Neural cell (in vitro differentiated cells): ENCODE measurements at regions not wholly inside any gene's neighbourhood (a gene's known extent, or its start where the extent isn't known, plus 50 kb on each side); places are given as distances from the start of the nearest gene placed in this dataset.

ENCODE experiments used
- H2AFZ ChIP-seq: fragments of 200-600, 300-800 bp; sonication (generic), shearing (Covaris generic); 2 replicates; pipeline ENCODE4 v1.6.0; 2014; ENCODE audit warnings: low read depth, mild to moderate bottlenecking, antibody characterized with exemption, low read length, moderate library complexity
- H3F3A ChIP-seq: fragments of 200-600 bp; shearing (Covaris generic); 2 replicates; pipeline ENCODE4 v1.6.1; 2016; ENCODE audit warnings: mild to moderate bottlenecking, moderate library complexity, mixed read lengths, antibody characterized with exemption, low read length; ENCODE audit not compliant: insufficient read depth, poor library complexity, severe bottlenecking
- H3K27ac ChIP-seq: fragments of 200-600, 300-800 bp; sonication (generic), shearing (Covaris generic); 2 replicates; pipeline ENCODE4 v1.5.1; 2014; ENCODE audit warnings: mild to moderate bottlenecking, low read length, moderate library complexity
- H3K27me3 ChIP-seq: fragments of 300-800, 200-600 bp; sonication (generic), shearing (Covaris generic); 2 replicates; pipeline ENCODE4 v1.6.0; 2014; ENCODE audit warnings: mild to moderate bottlenecking, low read depth, low read length, moderate library complexity; ENCODE audit not compliant: insufficient read depth
- H3K36me3 ChIP-seq: fragments of 300-800, 200-600 bp; sonication (generic), shearing (Covaris generic); 2 replicates; pipeline ENCODE4 v1.5.1; 2014; ENCODE audit warnings: mild to moderate bottlenecking, antibody characterized with exemption, low read length, moderate library complexity; ENCODE audit not compliant: insufficient read depth
- H3K4me2 ChIP-seq: fragments of 300-800, 200-600 bp; sonication (generic), shearing (Covaris generic); 2 replicates; pipeline ENCODE4 v1.6.0; 2014; ENCODE audit warnings: mild to moderate bottlenecking, low read length
- H3K4me3 ChIP-seq: fragments of 300-800, 200-600 bp; sonication (generic), shearing (Covaris generic); 2 replicates; pipeline ENCODE4 v1.5.1; 2014; ENCODE audit warnings: mild to moderate bottlenecking, low read length, moderate library complexity
- H3K79me2 ChIP-seq: fragments of 200-600 bp; shearing (Covaris generic); replicated peaks from 2 replicates; pipeline ENCODE4 v1.6.0; 2014; ENCODE audit warnings: mild to moderate bottlenecking, low read length, moderate library complexity; ENCODE audit not compliant: insufficient read depth
- H3K9ac ChIP-seq: fragments of 300-800, 200-600 bp; sonication (generic), shearing (Covaris generic); 2 replicates; pipeline ENCODE4 v1.6.1; 2016; ENCODE audit warnings: mild to moderate bottlenecking, low read length, mixed read lengths
- H3K9me2 ChIP-seq: fragments of 200-600 bp; shearing (Covaris generic); 2 replicates; pipeline ENCODE4 v1.6.1; 2016; ENCODE audit warnings: mild to moderate bottlenecking, low read length, mixed read lengths; ENCODE audit not compliant: insufficient read depth
- H3K9me3 ChIP-seq: fragments of 200-600, 300-800 bp; sonication (generic), shearing (Covaris generic); 2 replicates; pipeline ENCODE4 v1.6.1; 2016; ENCODE audit warnings: mild to moderate bottlenecking, mixed run types, low read length, moderate library complexity, mixed read lengths
- H4K20me1 ChIP-seq: fragments of 200-600 bp; shearing (Covaris generic); 2 replicates; pipeline ENCODE4 v1.6.1; 2016; ENCODE audit warnings: mild to moderate bottlenecking, mixed run types; ENCODE audit not compliant: insufficient read depth
- EP300 ChIP-seq: fragments of 450-650 bp; conservative IDR thresholded peaks from 2 replicates; pipeline ENCODE4 v1.6.1; 2014; ENCODE audit warnings: antibody characterized with exemption, mild to moderate bottlenecking, moderate library complexity; ENCODE audit not compliant: poor library complexity, severe bottlenecking
- EZH2 ChIP-seq: fragments of 200-600, 300-800 bp; shearing (Covaris generic), sonication (generic); IDR thresholded peaks from 2 replicates; pipeline ENCODE4 v1.6.1; 2014; ENCODE audit warnings: antibody characterized with exemption, low read length, borderline replicate concordance, mild to moderate bottlenecking; ENCODE audit not compliant: insufficient read depth, poor library complexity, severe bottlenecking
- MXI1 ChIP-seq: fragments of 450-650 bp; conservative IDR thresholded peaks from 2 replicates; pipeline ENCODE4 v1.6.1; 2014; ENCODE audit warnings: antibody characterized with exemption, mild to moderate bottlenecking; ENCODE audit not compliant: poor library complexity, severe bottlenecking
- POLR2AphosphoS5 ChIP-seq: IDR thresholded peaks from 2 replicates; pipeline ENCODE4 v1.6.1; 2012
- RAD21 ChIP-seq: fragments of 450-650 bp; conservative IDR thresholded peaks from 2 replicates; pipeline ENCODE4 v1.6.1; 2014; ENCODE audit warnings: antibody characterized with exemption, mild to moderate bottlenecking, moderate library complexity
- SMC3 ChIP-seq: fragments of 450-650 bp; conservative IDR thresholded peaks from 2 replicates; pipeline ENCODE4 v1.6.1; 2014; ENCODE audit warnings: antibody characterized with exemption, mild to moderate bottlenecking, moderate library complexity; ENCODE audit not compliant: poor library complexity
- TAF1 ChIP-seq: IDR thresholded peaks from 2 replicates; pipeline ENCODE4 v1.6.1; 2012; ENCODE audit warnings: low read depth
- TF ChIP-seq, protein P1 (sequence below): IDR thresholded peaks from 2 replicates; pipeline ENCODE4 v1.6.1; 2012; ENCODE audit warnings: borderline replicate concordance
- TF ChIP-seq, protein P2 (sequence below): fragments of 450-650 bp; IDR thresholded peaks from 2 replicates; pipeline ENCODE4 v1.5.1; 2014; ENCODE audit warnings: antibody characterized with exemption, mild to moderate bottlenecking, moderate library complexity; ENCODE audit not compliant: poor library complexity, severe bottlenecking

GRCh38 chr4:42308247-42308646 lies 89.0 kb upstream of the SHISA3 start:
- Histone ChIP-seq H4K20me1 (no peaks in the 10 kb centered on the region), H3K4me2 (no peak overlapping the region), H3K79me2 (no peaks in the 10 kb centered on the region), H3K9me2 (no peaks in the 10 kb centered on the region), H3K36me3 (no peaks in the 10 kb centered on the region), H2AFZ (no peak overlapping the region), H3K27ac (no peak overlapping the region), H3K4me3 (no peak overlapping the region), H3K27me3 (no peaks in the 10 kb centered on the region), H3K9ac (no peak overlapping the region), H3F3A (no peaks in the 10 kb centered on the region), H3K9me3 (no peaks in the 10 kb centered on the region)
- TF ChIP-seq RAD21 (no peak), EP300 (no peak), EZH2 (no peak), POLR2AphosphoS5 (no peak), SMC3 (no peak), TAF1 (no peak), MXI1 (no peak)
- TF ChIP-seq, protein P1, sequence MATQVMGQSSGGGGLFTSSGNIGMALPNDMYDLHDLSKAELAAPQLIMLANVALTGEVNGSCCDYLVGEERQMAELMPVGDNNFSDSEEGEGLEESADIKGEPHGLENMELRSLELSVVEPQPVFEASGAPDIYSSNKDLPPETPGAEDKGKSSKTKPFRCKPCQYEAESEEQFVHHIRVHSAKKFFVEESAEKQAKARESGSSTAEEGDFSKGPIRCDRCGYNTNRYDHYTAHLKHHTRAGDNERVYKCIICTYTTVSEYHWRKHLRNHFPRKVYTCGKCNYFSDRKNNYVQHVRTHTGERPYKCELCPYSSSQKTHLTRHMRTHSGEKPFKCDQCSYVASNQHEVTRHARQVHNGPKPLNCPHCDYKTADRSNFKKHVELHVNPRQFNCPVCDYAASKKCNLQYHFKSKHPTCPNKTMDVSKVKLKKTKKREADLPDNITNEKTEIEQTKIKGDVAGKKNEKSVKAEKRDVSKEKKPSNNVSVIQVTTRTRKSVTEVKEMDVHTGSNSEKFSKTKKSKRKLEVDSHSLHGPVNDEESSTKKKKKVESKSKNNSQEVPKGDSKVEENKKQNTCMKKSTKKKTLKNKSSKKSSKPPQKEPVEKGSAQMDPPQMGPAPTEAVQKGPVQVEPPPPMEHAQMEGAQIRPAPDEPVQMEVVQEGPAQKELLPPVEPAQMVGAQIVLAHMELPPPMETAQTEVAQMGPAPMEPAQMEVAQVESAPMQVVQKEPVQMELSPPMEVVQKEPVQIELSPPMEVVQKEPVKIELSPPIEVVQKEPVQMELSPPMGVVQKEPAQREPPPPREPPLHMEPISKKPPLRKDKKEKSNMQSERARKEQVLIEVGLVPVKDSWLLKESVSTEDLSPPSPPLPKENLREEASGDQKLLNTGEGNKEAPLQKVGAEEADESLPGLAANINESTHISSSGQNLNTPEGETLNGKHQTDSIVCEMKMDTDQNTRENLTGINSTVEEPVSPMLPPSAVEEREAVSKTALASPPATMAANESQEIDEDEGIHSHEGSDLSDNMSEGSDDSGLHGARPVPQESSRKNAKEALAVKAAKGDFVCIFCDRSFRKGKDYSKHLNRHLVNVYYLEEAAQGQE: no peak
- TF ChIP-seq, protein P2, sequence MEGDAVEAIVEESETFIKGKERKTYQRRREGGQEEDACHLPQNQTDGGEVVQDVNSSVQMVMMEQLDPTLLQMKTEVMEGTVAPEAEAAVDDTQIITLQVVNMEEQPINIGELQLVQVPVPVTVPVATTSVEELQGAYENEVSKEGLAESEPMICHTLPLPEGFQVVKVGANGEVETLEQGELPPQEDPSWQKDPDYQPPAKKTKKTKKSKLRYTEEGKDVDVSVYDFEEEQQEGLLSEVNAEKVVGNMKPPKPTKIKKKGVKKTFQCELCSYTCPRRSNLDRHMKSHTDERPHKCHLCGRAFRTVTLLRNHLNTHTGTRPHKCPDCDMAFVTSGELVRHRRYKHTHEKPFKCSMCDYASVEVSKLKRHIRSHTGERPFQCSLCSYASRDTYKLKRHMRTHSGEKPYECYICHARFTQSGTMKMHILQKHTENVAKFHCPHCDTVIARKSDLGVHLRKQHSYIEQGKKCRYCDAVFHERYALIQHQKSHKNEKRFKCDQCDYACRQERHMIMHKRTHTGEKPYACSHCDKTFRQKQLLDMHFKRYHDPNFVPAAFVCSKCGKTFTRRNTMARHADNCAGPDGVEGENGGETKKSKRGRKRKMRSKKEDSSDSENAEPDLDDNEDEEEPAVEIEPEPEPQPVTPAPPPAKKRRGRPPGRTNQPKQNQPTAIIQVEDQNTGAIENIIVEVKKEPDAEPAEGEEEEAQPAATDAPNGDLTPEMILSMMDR: no peak

GRCh38 chr4:42309361-42310260 lies 87.7 kb upstream of the SHISA3 start:
- no peak overlapping the region for H3K4me2 ChIP-seq
- no peaks in the 10 kb centered on the region for H3K79me2 ChIP-seq
- no peaks in the 10 kb centered on the region for H3K9me3 ChIP-seq
- H4K20me1 ChIP-seq: no peaks in the 10 kb centered on the region
- H3K9ac ChIP-seq: no peak overlapping the region
- no peaks in the 10 kb centered on the region for H3F3A ChIP-seq
- no peaks in the 10 kb centered on the region for H3K9me2 ChIP-seq
- TF ChIP-seq, protein P1: no peak
- TF ChIP-seq EP300: no peak
- no peaks in the 10 kb centered on the region for H3K36me3 ChIP-seq
- no peaks in the 10 kb centered on the region for H3K27me3 ChIP-seq
- H3K4me3 ChIP-seq: no peak overlapping the region
- no peak overlapping the region for H3K27ac ChIP-seq
- H2AFZ ChIP-seq: no peak overlapping the region
